ENCODE measurements at regions not wholly inside any gene's neighbourhood (a gene's known extent, or its start where the extent isn't known, plus 50 kb on each side); places are given as distances from the start of the nearest gene placed in this dataset.

- no peak for FAIRE-seq
- TF ChIP-seq, protein P1, sequence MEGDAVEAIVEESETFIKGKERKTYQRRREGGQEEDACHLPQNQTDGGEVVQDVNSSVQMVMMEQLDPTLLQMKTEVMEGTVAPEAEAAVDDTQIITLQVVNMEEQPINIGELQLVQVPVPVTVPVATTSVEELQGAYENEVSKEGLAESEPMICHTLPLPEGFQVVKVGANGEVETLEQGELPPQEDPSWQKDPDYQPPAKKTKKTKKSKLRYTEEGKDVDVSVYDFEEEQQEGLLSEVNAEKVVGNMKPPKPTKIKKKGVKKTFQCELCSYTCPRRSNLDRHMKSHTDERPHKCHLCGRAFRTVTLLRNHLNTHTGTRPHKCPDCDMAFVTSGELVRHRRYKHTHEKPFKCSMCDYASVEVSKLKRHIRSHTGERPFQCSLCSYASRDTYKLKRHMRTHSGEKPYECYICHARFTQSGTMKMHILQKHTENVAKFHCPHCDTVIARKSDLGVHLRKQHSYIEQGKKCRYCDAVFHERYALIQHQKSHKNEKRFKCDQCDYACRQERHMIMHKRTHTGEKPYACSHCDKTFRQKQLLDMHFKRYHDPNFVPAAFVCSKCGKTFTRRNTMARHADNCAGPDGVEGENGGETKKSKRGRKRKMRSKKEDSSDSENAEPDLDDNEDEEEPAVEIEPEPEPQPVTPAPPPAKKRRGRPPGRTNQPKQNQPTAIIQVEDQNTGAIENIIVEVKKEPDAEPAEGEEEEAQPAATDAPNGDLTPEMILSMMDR (optimal IDR thresholded peaks at IDR 0.05 in 1 of 3, IDR thresholded peaks at IDR 0.05 in 1 of 3, conservative IDR thresholded peaks at IDR 0.05 in 1 of 3; ENCODE audit: extremely low read depth in 1 of 3, insufficient read depth in 2 of 3, low read length in 3 of 3) = no peak
- no peak for TF ChIP-seq EZH2 (IDR thresholded peaks at IDR 0.05; ENCODE audit: low read length)
- dilution Hi-C loops (cut with MboI; ENCODE audit: extremely low pct_ligation_motif_present, low sequenced_read_pairs) = no loop called here
Measured at GRCh38 chr6:5865506-5866031, 141.2 kb downstream of the NRN1 start.

GRCh38 chr6:5860849-5861248 lies 145.9 kb downstream of the NRN1 start:
- no peaks in the 10 kb centered on the region for H3K4me1 ChIP-seq (ENCODE audit: control insufficient read depth, extremely low read depth, insufficient read depth, low read length)
- TF ChIP-seq, protein P1 (optimal IDR thresholded peaks at IDR 0.05 in 1 of 3, IDR thresholded peaks at IDR 0.05 in 1 of 3, conservative IDR thresholded peaks at IDR 0.05 in 1 of 3; ENCODE audit: extremely low read depth in 1 of 3, insufficient read depth in 2 of 3, low read length in 3 of 3) = no peak
- no peak for TF ChIP-seq EZH2 (IDR thresholded peaks at IDR 0.05; ENCODE audit: low read length)
- no peaks in the 10 kb centered on the region for H3K9me1 ChIP-seq (ENCODE audit: control insufficient read depth, extremely low read depth, insufficient read depth, low read length)
- no peak overlapping the region for H3K9ac ChIP-seq (ENCODE audit: control insufficient read depth, extremely low read depth, insufficient read depth, low read length)
- no peak for FAIRE-seq
- H3K27ac ChIP-seq (ENCODE audit: control insufficient read depth, insufficient read depth, low read length) = no peak overlapping the region
- no peaks in the 10 kb centered on the region for H3K79me2 ChIP-seq (ENCODE audit: control insufficient read depth, insufficient read depth, low read length)
- H3K36me3 ChIP-seq (ENCODE audit: control insufficient read depth in 2 of 2, extremely low read depth in 1 of 2, insufficient read depth in 2 of 2, low read length in 2 of 2) = no peaks in the 10 kb centered on the region
- no peak overlapping the region for H3K4me2 ChIP-seq (ENCODE audit: control insufficient read depth, extremely low read depth, insufficient read depth, low read depth, low read length)
- H4K20me1 ChIP-seq (ENCODE audit: control insufficient read depth, extremely low read depth, insufficient read depth, low read length) = no peaks in the 10 kb centered on the region
- H3K27me3 ChIP-seq (ENCODE audit: control insufficient read depth, extremely low read depth, insufficient read depth, low read length) = no peaks in the 10 kb centered on the region
- no peak overlapping the region for H2AFZ ChIP-seq (ENCODE audit: control insufficient read depth, low read length)
- no peak overlapping the region for H3K4me3 ChIP-seq (ENCODE audit: control insufficient read depth in 2 of 3, extremely low read depth in 1 of 3, insufficient read depth in 2 of 3, low read depth in 1 of 3, low read length in 3 of 3)
- no peak for DNase-seq (ENCODE audit: low read depth, low spot score)
- H3K9me3 ChIP-seq (ENCODE audit: control insufficient read depth, low read depth, low read length) = no peaks in the 10 kb centered on the region
- dilution Hi-C loops (cut with MboI; ENCODE audit: extremely low pct_ligation_motif_present, low sequenced_read_pairs) = no loop called here

More at GRCh38 chr6:5865506-5866031, 141.2 kb downstream of the NRN1 start:
- Histone ChIP-seq H3K4me2 (ENCODE audit: control insufficient read depth, extremely low read depth, insufficient read depth, low read depth, low read length) (no peak overlapping the region), H3K4me1 (ENCODE audit: control insufficient read depth, extremely low read depth, insufficient read depth, low read length) (no peaks in the 10 kb centered on the region), H3K9me1 (ENCODE audit: control insufficient read depth, extremely low read depth, insufficient read depth, low read length) (no peaks in the 10 kb centered on the region), H3K4me3 (ENCODE audit: control insufficient read depth in 2 of 3, extremely low read depth in 1 of 3, insufficient read depth in 2 of 3, low read depth in 1 of 3, low read length in 3 of 3) (no peak overlapping the region), H4K20me1 (ENCODE audit: control insufficient read depth, extremely low read depth, insufficient read depth, low read length) (no peaks in the 10 kb centered on the region), H3K27ac (ENCODE audit: control insufficient read depth, insufficient read depth, low read length) (no peak overlapping the region), H2AFZ (ENCODE audit: control insufficient read depth, low read length) (no peak overlapping the region), H3K9ac (ENCODE audit: control insufficient read depth, extremely low read depth, insufficient read depth, low read length) (no peak overlapping the region), H3K27me3 (ENCODE audit: control insufficient read depth, extremely low read depth, insufficient read depth, low read length) (no peaks in the 10 kb centered on the region), H3K36me3 (ENCODE audit: control insufficient read depth in 2 of 2, extremely low read depth in 1 of 2, insufficient read depth in 2 of 2, low read length in 2 of 2) (no peaks in the 10 kb centered on the region), H3K79me2 (ENCODE audit: control insufficient read depth, insufficient read depth, low read length) (no peaks in the 10 kb centered on the region), H3K9me3 (ENCODE audit: control insufficient read depth, low read depth, low read length) (no peaks in the 10 kb centered on the region)
- DNase-seq (ENCODE audit: low read depth, low spot score) = no peak

Data from keratinocyte (primary cell).